C4-2B (cell line): ENCODE measurements at regions not wholly inside any gene's neighbourhood (a gene's known extent, or its start where the extent isn't known, plus 50 kb on each side); places are given as distances from the start of the nearest gene placed in this dataset.

Source experiments
- ZFX ChIP-seq: fragments of 450-650 bp; IDR thresholded peaks from 2 replicates; pipeline ENCODE4 v1.6.1; 2017
- TF ChIP-seq, protein P1 (sequence below): fragments of 450-650 bp; conservative IDR thresholded peaks from 2 replicates; pipeline ENCODE4 v1.5.1; 2017; ENCODE audit warnings: mild to moderate bottlenecking

DNA sequence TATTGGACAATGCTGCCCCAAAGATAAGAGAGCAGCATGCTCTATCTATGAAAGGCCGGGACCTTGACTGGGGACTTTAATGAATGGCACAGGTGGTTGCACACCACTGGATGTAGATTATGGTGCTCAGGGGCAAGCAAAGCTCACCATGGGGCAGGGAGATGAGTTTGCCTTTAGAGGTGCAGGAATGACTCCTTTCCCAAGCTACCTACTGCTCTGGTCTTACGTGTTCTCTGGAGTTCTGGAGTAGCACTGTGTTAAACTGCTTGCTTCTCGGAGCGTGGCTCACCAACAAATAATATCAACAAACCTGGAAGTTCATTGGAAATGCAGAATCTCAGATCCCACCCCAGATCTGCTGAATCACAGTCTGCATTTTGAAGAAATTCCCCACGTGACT is 445.3 kb downstream of the RPS24 start:
- TF ChIP-seq, protein P1, sequence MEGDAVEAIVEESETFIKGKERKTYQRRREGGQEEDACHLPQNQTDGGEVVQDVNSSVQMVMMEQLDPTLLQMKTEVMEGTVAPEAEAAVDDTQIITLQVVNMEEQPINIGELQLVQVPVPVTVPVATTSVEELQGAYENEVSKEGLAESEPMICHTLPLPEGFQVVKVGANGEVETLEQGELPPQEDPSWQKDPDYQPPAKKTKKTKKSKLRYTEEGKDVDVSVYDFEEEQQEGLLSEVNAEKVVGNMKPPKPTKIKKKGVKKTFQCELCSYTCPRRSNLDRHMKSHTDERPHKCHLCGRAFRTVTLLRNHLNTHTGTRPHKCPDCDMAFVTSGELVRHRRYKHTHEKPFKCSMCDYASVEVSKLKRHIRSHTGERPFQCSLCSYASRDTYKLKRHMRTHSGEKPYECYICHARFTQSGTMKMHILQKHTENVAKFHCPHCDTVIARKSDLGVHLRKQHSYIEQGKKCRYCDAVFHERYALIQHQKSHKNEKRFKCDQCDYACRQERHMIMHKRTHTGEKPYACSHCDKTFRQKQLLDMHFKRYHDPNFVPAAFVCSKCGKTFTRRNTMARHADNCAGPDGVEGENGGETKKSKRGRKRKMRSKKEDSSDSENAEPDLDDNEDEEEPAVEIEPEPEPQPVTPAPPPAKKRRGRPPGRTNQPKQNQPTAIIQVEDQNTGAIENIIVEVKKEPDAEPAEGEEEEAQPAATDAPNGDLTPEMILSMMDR = no peak
- no peak for TF ChIP-seq ZFX
